ENCODE measurements at regions not wholly inside any gene's neighbourhood (a gene's known extent, or its start where the extent isn't known, plus 50 kb on each side); places are given as distances from the start of the nearest gene placed in this dataset.

DNA sequence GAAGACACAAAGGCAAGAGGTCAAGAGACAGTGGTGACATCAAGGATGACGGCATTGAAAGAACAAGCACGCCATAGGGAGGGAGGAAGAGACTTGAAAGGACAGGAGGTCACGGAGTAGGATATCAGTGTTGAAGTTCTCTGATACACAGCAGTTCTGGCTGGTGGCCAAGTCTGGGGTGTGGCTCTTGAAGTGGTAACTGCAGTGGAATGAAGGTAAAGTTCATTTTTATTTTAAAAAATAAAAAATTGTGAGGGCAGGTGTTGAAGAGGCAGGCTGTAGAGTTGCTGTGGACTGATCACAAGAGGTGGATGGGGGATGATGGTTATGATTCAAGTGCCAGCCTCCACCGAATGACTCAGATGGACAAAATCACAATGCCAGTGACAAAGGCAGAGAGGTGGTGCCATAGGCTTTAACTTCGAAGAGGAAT is 53.2 kb upstream of the BMP2 start:
- H3K9me3 ChIP-seq (ENCODE audit: control insufficient read depth, insufficient read depth, low read depth, low read length), result no peaks in the 10 kb centered on the region
- ChIA-PET POLR2A (interaction anchor here (1.9 kb wide), 1 partner anchor 53 kb away, joined by 5 read pairs; the partner anchor contains the start of gene BMP2), CTCF (no interaction called here)
- TF ChIP-seq ZFP3 (tag by site-specific recombination; IDR thresholded peaks at IDR 0.05; ENCODE audit: low read depth) (no peak), ZNF155 (tag by site-specific recombination; IDR thresholded peaks at IDR 0.05) (no peak)
- TF ChIP-seq, protein P1, sequence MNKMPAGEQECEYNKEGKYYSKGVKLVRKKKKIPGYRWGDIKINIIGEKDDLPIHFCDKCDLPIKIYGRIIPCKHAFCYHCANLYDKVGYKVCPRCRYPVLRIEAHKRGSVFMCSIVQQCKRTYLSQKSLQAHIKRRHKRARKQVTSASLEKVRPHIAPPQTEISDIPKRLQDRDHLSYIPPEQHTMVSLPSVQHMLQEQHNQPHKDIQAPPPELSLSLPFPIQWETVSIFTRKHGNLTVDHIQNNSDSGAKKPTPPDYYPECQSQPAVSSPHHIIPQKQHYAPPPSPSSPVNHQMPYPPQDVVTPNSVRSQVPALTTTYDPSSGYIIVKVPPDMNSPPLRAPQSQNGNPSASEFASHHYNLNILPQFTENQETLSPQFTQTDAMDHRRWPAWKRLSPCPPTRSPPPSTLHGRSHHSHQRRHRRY (tag by site-specific recombination; IDR thresholded peaks at IDR 0.05), result no peak
- TF ChIP-seq, protein P2, sequence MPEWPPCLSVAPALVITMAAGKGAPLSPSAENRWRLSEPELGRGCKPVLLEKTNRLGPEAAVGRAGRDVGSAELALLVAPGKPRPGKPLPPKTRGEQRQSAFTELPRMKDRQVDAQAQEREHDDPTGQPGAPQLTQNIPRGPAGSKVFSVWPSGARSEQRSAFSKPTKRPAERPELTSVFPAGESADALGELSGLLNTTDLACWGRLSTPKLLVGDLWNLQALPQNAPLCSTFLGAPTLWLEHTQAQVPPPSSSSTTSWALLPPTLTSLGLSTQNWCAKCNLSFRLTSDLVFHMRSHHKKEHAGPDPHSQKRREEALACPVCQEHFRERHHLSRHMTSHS (tag by site-specific recombination; IDR thresholded peaks at IDR 0.05), result no peak
- no peaks in the 10 kb centered on the region for H3K36me3 ChIP-seq (ENCODE audit: control insufficient read depth in 2 of 2, insufficient read depth in 1 of 2, low read length in 2 of 2)
- H3K4me3 ChIP-seq (ENCODE audit: low read depth, low read length), result no peak overlapping the region
- H3K27ac ChIP-seq (ENCODE audit: extremely low read depth, low read depth, low read length), result no peak overlapping the region
- no peaks in the 10 kb centered on the region for H3K4me1 ChIP-seq (ENCODE audit: control insufficient read depth, insufficient read depth, low read length)

DNA sequence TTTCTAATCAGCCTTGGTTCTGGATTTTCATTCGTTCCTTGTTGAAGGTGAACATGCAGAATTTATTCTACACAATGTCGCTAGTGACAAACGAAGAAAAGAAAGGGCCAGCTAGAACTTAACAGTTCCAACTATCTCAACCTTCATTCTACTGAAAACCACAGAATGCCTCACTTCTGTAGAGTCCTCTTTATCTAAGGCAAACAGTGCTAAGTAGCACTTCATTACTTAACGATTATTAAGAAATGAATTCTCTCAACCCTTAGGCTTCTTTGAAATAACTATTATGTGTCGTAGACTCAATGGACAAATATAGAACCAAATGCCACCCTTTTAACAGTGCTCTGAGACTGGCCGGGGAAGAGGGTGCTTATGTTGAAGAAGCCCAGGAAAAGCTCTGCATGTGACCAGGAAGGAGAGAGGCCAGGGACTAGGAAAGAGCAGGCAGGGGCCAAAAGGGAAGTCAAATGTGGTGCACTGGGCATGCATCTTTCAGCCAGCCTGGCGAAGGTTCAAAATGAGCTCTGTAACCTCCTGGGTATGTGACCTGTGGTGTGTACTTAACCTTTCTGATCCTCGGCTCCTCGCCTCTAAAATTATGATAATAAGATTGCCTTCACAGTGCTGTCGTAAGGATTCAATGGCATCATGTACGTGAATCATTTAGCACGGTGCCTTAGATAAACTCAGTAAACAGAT is 55.4 kb upstream of the BMP2 start:
- H3K36me3 ChIP-seq (ENCODE audit: control insufficient read depth in 2 of 2, insufficient read depth in 1 of 2, low read length in 2 of 2), result no peaks in the 10 kb centered on the region
- ChIA-PET POLR2A (interaction anchor here (0.5 to 1.6 kb wide), 3 partner anchors 54 to 75 kb away, joined by 3 to 4 read pairs (median 4); no protein-coding TSS in a partner anchor), CTCF (interaction anchor here (0.7 to 0.9 kb wide), 2 partner anchors 48 to 54 kb away, joined by 3 to 4 read pairs; no protein-coding TSS in a partner anchor)
- H3K9me3 ChIP-seq (ENCODE audit: control insufficient read depth, insufficient read depth, low read depth, low read length), result no peaks in the 10 kb centered on the region
- H3K4me3 ChIP-seq (ENCODE audit: low read depth, low read length), result no peak overlapping the region
- no peak overlapping the region for H3K27ac ChIP-seq (ENCODE audit: extremely low read depth, low read depth, low read length)
- H3K4me1 ChIP-seq (ENCODE audit: control insufficient read depth, insufficient read depth, low read length), result peaks cover 7% of the 10 kb centered on the region
- no peak for TF ChIP-seq ZNF623 (tag by site-specific recombination; IDR thresholded peaks at IDR 0.05)
- no peak for TF ChIP-seq ZNF2 (tag by site-specific recombination; IDR thresholded peaks at IDR 0.05)
- TF ChIP-seq ZNF16 (tag by site-specific recombination; IDR thresholded peaks at IDR 0.05; ENCODE audit: low read depth), result no peak
- no peak for TF ChIP-seq TCF7L2 (IDR thresholded peaks at IDR 0.05; ENCODE audit: borderline replicate concordance, low read depth, low read length)
- TF ChIP-seq, protein P3, sequence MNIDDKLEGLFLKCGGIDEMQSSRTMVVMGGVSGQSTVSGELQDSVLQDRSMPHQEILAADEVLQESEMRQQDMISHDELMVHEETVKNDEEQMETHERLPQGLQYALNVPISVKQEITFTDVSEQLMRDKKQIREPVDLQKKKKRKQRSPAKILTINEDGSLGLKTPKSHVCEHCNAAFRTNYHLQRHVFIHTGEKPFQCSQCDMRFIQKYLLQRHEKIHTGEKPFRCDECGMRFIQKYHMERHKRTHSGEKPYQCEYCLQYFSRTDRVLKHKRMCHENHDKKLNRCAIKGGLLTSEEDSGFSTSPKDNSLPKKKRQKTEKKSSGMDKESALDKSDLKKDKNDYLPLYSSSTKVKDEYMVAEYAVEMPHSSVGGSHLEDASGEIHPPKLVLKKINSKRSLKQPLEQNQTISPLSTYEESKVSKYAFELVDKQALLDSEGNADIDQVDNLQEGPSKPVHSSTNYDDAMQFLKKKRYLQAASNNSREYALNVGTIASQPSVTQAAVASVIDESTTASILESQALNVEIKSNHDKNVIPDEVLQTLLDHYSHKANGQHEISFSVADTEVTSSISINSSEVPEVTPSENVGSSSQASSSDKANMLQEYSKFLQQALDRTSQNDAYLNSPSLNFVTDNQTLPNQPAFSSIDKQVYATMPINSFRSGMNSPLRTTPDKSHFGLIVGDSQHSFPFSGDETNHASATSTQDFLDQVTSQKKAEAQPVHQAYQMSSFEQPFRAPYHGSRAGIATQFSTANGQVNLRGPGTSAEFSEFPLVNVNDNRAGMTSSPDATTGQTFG (tag by site-specific recombination; IDR thresholded peaks at IDR 0.05; ENCODE audit: borderline replicate concordance), result no peak
- no peak for TF ChIP-seq ZFP41 (tag by site-specific recombination; IDR thresholded peaks at IDR 0.05; ENCODE audit: borderline replicate concordance)
- TF ChIP-seq ZIC2 (tag by site-specific recombination; IDR thresholded peaks at IDR 0.05), result no peak
- TF ChIP-seq ZNF785 (tag by site-specific recombination; IDR thresholded peaks at IDR 0.05), result no peak
- TF ChIP-seq, protein P4, sequence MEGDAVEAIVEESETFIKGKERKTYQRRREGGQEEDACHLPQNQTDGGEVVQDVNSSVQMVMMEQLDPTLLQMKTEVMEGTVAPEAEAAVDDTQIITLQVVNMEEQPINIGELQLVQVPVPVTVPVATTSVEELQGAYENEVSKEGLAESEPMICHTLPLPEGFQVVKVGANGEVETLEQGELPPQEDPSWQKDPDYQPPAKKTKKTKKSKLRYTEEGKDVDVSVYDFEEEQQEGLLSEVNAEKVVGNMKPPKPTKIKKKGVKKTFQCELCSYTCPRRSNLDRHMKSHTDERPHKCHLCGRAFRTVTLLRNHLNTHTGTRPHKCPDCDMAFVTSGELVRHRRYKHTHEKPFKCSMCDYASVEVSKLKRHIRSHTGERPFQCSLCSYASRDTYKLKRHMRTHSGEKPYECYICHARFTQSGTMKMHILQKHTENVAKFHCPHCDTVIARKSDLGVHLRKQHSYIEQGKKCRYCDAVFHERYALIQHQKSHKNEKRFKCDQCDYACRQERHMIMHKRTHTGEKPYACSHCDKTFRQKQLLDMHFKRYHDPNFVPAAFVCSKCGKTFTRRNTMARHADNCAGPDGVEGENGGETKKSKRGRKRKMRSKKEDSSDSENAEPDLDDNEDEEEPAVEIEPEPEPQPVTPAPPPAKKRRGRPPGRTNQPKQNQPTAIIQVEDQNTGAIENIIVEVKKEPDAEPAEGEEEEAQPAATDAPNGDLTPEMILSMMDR (tag by site-specific recombination; IDR thresholded peaks at IDR 0.05), result no peak
- TF ChIP-seq MZF1 (tag by site-specific recombination; IDR thresholded peaks at IDR 0.05; ENCODE audit: borderline replicate concordance), result no peak
- TF ChIP-seq ZNF701 (tag by site-specific recombination; IDR thresholded peaks at IDR 0.05), result no peak
- no peak for TF ChIP-seq KLF1 (tag by site-specific recombination; IDR thresholded peaks at IDR 0.05)
- no peak for TF ChIP-seq ZEB2 (tag by site-specific recombination; IDR thresholded peaks at IDR 0.05)
- TF ChIP-seq, protein P5, sequence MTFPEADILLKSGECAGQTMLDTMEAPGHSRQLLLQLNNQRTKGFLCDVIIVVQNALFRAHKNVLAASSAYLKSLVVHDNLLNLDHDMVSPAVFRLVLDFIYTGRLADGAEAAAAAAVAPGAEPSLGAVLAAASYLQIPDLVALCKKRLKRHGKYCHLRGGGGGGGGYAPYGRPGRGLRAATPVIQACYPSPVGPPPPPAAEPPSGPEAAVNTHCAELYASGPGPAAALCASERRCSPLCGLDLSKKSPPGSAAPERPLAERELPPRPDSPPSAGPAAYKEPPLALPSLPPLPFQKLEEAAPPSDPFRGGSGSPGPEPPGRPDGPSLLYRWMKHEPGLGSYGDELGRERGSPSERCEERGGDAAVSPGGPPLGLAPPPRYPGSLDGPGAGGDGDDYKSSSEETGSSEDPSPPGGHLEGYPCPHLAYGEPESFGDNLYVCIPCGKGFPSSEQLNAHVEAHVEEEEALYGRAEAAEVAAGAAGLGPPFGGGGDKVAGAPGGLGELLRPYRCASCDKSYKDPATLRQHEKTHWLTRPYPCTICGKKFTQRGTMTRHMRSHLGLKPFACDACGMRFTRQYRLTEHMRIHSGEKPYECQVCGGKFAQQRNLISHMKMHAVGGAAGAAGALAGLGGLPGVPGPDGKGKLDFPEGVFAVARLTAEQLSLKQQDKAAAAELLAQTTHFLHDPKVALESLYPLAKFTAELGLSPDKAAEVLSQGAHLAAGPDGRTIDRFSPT (tag by site-specific recombination; IDR thresholded peaks at IDR 0.05), result no peak
- no peak for TF ChIP-seq ZNF433 (tag by site-specific recombination; IDR thresholded peaks at IDR 0.05; ENCODE audit: low read depth)
- TF ChIP-seq, protein P6, sequence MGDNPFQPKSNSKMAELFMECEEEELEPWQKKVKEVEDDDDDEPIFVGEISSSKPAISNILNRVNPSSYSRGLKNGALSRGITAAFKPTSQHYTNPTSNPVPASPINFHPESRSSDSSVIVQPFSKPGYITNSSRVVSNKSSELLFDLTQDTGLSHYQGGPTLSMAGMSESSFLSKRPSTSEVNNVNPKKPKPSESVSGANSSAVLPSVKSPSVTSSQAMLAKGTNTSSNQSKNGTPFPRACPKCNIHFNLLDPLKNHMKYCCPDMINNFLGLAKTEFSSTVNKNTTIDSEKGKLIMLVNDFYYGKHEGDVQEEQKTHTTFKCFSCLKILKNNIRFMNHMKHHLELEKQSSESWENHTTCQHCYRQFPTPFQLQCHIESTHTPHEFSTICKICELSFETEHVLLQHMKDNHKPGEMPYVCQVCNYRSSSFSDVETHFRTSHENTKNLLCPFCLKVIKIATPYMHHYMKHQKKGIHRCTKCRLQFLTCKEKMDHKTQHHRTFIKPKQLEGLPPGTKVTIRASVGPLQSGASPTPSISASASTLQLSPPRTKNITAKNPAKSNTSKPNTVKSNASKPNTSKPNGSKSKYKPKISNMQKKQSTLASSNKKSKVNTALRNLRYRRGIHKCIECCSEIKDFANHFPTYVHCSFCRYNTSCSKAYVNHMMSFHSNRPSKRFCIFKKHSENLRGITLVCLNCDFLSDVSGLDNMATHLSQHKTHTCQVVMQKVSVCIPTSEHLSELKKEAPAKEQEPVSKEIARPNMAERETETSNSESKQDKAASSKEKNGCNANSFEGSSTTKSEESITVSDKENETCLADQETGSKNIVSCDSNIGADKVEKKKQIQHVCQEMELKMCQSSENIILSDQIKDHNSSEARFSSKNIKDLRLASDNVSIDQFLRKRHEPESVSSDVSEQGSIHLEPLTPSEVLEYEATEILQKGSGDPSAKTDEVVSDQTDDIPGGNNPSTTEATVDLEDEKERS (tag by site-specific recombination; IDR thresholded peaks at IDR 0.05), result no peak
- TF ChIP-seq ZNF416 (tag by site-specific recombination; IDR thresholded peaks at IDR 0.05), result no peak
- no peak for TF ChIP-seq ZBTB7A (tag by site-specific recombination; IDR thresholded peaks at IDR 0.05; ENCODE audit: low read depth)
